ENCODE measurements at regions not wholly inside any gene's neighbourhood (a gene's known extent, or its start where the extent isn't known, plus 50 kb on each side); places are given as distances from the start of the nearest gene placed in this dataset.

DNA sequence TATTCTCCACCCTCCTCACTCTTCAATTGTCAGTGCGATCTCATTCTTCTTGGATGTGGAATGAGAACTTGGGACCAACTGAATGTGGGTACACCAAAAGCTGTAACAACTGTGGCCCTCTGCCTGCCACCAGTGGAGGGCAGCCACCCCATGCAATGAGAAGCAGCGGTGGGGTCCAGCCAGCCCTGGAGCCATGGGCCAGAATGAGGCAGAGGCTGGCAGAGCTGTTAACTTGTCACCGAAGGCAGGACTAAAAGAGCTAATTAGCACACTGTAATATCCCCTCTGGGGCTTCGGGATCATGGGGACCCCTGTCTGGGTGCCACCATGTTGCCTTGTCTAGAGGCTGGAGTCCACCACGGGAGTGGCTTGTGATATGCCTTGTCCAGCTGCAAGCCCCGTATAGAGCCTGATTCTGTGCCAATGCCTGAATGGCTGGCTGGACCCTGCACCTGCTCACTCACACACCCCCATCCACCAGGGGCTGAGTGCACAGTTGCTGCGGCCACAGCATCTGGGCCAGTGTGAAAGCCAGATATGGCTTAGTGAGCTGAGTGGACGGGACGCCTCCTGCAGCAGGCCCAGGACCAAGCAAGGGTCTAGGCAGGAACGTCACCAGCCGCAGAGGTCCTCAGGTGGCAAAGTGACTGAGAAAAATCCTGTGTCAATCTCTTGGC lies 680.5 kb downstream of the DSC3 start:
- Histone ChIP-seq H3K9ac (ENCODE audit: low read depth in 1 of 2, low read length in 2 of 2) (no peak overlapping the region), H3K4me3 (ENCODE audit: low read length in 2 of 2) (no peak overlapping the region), H3K27ac (ENCODE audit: low read depth in 2 of 2, low read length in 2 of 2) (no peak overlapping the region), H3K9me3 (ENCODE audit: control insufficient read depth in 2 of 2, low read length in 2 of 2) (no peaks in the 10 kb centered on the region), H3K36me3 (ENCODE audit: control insufficient read depth in 2 of 2, insufficient read depth in 2 of 2, low read length in 2 of 2) (no peaks in the 10 kb centered on the region), H3K4me1 (ENCODE audit: control insufficient read depth in 2 of 2, insufficient read depth in 2 of 2, low read length in 2 of 2) (no peaks in the 10 kb centered on the region), H3K27me3 (ENCODE audit: control insufficient read depth in 2 of 2, insufficient read depth in 2 of 2, low read length in 2 of 2) (no peaks in the 10 kb centered on the region)

DNA sequence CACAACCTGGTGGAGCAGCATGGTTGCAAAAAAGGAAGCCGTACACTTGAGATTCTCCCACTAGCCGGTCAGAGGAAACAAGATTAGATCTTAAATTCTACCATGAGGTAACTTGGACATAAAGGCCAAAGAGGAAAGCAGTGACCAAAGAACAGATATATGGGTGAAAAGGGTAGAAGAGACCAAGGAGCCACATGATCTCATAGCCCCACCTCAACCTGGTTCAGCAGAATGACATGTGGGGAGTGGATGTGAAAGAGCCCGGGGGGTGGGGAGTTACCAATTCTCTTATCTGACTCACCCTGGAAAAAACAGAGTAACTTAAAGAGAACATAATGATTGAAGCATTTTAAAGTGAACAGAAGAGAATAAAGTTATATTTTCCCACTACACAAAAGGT lies 683.0 kb downstream of the DSC3 start:
- H3K36me3 ChIP-seq (ENCODE audit: control insufficient read depth in 2 of 2, insufficient read depth in 2 of 2, low read length in 2 of 2): no peaks in the 10 kb centered on the region
- no peak overlapping the region for H3K27ac ChIP-seq (ENCODE audit: low read depth in 2 of 2, low read length in 2 of 2)
- H3K4me1 ChIP-seq (ENCODE audit: control insufficient read depth in 2 of 2, insufficient read depth in 2 of 2, low read length in 2 of 2): no peaks in the 10 kb centered on the region
- no peak overlapping the region for H3K9ac ChIP-seq (ENCODE audit: low read depth in 1 of 2, low read length in 2 of 2)
- H3K9me3 ChIP-seq (ENCODE audit: control insufficient read depth in 2 of 2, low read length in 2 of 2): no peaks in the 10 kb centered on the region
- H3K27me3 ChIP-seq (ENCODE audit: control insufficient read depth in 2 of 2, insufficient read depth in 2 of 2, low read length in 2 of 2): no peaks in the 10 kb centered on the region
- no peak overlapping the region for H3K4me3 ChIP-seq (ENCODE audit: low read length in 2 of 2)

DNA sequence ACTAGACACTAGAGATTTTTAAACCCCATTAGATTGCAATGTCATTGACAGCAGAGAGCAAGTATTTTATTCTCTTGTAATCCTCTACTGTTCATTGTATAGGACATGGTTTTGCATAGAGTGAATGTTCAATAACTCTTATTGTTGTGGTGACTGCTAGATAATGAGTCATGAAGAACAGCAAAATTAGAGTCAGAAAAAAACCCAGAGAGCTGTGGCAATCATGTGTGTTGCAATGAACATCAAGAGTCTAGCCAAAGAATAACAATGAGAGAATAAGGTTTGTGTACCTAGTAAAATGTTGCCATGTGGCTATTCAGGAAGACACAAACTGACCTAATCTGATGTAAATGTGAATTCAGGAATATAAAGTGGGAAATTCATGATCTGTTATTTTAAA lies 684.0 kb downstream of the DSC3 start:
- Histone ChIP-seq H3K4me3 (ENCODE audit: low read length in 2 of 2) (no peak overlapping the region), H3K27me3 (ENCODE audit: control insufficient read depth in 2 of 2, insufficient read depth in 2 of 2, low read length in 2 of 2) (no peaks in the 10 kb centered on the region), H3K9ac (ENCODE audit: low read depth in 1 of 2, low read length in 2 of 2) (no peak overlapping the region), H3K4me1 (ENCODE audit: control insufficient read depth in 2 of 2, insufficient read depth in 2 of 2, low read length in 2 of 2) (no peaks in the 10 kb centered on the region), H3K27ac (ENCODE audit: low read depth in 2 of 2, low read length in 2 of 2) (no peak overlapping the region), H3K36me3 (ENCODE audit: control insufficient read depth in 2 of 2, insufficient read depth in 2 of 2, low read length in 2 of 2) (no peaks in the 10 kb centered on the region), H3K9me3 (ENCODE audit: control insufficient read depth in 2 of 2, low read length in 2 of 2) (no peaks in the 10 kb centered on the region)

DNA sequence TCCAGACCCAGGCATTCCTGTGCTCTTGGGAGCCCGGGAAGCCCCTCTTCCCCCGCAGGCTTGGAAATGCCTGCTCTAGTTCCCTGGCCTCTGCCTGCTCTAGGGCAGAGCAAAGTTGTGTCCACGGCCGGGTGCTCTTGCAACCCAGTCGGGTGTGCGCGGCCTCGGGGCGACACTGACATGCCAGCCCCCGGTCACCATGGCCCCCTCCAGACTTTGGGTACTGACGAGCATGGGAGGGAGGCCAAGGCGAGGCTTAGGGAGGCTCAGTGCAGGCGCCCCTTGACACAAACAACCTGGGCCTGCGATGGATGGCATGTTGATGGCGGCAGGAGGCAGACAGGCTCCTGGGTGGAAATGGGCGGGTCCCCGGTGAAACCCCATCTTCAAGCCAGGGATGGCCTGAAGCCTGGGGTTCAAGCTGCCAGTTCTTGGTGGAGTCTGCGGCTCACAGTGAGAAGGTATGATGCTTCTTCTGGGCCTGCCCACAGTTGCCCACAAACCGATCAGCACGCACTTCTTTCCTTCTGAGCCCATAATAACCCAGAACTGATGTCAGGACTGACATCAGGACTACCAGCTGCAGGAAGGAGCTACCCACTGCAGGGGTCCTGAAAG lies 689.9 kb downstream of the DSC3 start:
- Histone ChIP-seq H3K9ac (ENCODE audit: low read depth in 1 of 2, low read length in 2 of 2) (no peak overlapping the region), H3K4me3 (ENCODE audit: low read length in 2 of 2) (no peak overlapping the region), H3K36me3 (ENCODE audit: control insufficient read depth in 2 of 2, insufficient read depth in 2 of 2, low read length in 2 of 2) (no peaks in the 10 kb centered on the region), H3K4me1 (ENCODE audit: control insufficient read depth in 2 of 2, insufficient read depth in 2 of 2, low read length in 2 of 2) (no peaks in the 10 kb centered on the region), H3K27ac (ENCODE audit: low read depth in 2 of 2, low read length in 2 of 2) (no peak overlapping the region), H3K9me3 (ENCODE audit: control insufficient read depth in 2 of 2, low read length in 2 of 2) (no peaks in the 10 kb centered on the region), H3K27me3 (ENCODE audit: control insufficient read depth in 2 of 2, insufficient read depth in 2 of 2, low read length in 2 of 2) (no peaks in the 10 kb centered on the region)

DNA sequence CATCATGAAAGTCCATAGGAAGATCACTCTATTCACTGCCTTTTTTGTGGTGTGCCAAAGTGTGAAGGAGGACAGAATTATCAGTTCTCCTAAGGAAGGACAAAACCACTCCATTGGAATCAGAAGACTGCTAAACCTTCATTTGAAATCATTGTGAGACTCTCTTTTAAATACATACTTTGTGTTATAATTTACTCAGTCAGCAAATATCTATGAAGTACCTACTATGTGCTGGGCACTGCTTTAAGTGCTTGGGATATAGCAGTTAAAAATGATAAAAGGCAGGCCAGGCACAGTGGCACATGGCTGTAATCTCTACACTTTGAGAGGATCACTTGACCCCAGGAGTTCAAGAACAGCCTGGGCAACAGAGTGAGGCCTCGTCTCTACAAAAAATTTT lies 692.3 kb downstream of the DSC3 start:
- Histone ChIP-seq H3K27ac (ENCODE audit: low read depth in 2 of 2, low read length in 2 of 2) (no peak overlapping the region), H3K4me3 (ENCODE audit: low read length in 2 of 2) (no peak overlapping the region), H3K9ac (ENCODE audit: low read depth in 1 of 2, low read length in 2 of 2) (no peak overlapping the region), H3K36me3 (ENCODE audit: control insufficient read depth in 2 of 2, insufficient read depth in 2 of 2, low read length in 2 of 2) (no peaks in the 10 kb centered on the region), H3K4me1 (ENCODE audit: control insufficient read depth in 2 of 2, insufficient read depth in 2 of 2, low read length in 2 of 2) (no peaks in the 10 kb centered on the region), H3K9me3 (ENCODE audit: control insufficient read depth in 2 of 2, low read length in 2 of 2) (no peaks in the 10 kb centered on the region), H3K27me3 (ENCODE audit: control insufficient read depth in 2 of 2, insufficient read depth in 2 of 2, low read length in 2 of 2) (no peaks in the 10 kb centered on the region)

DNA sequence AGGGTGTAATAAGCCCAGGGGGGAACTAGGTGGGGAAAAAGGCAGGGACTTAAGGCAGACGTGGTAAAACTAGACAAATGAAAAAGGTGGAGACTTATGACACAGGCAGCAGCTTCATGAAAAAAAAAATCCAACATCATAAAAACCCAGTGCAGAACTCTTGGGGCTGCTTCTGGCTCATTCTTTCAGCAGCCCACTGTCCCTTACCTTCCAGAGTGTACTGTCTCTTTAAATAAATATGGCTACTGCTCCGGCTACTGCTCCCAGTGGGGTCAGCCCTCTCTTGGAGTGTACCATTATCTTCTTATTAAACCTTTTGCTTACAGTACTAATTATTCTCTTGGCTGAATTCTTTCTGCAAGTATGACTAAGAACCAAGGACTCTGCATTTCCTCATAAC lies 699.5 kb downstream of the DSC3 start:
- Histone ChIP-seq H3K9me3 (ENCODE audit: control insufficient read depth in 2 of 2, low read length in 2 of 2) (no peaks in the 10 kb centered on the region), H3K4me3 (ENCODE audit: low read length in 2 of 2) (no peak overlapping the region), H3K27ac (ENCODE audit: low read depth in 2 of 2, low read length in 2 of 2) (no peak overlapping the region), H3K27me3 (ENCODE audit: control insufficient read depth in 2 of 2, insufficient read depth in 2 of 2, low read length in 2 of 2) (no peaks in the 10 kb centered on the region), H3K9ac (ENCODE audit: low read depth in 1 of 2, low read length in 2 of 2) (no peak overlapping the region), H3K4me1 (ENCODE audit: control insufficient read depth in 2 of 2, insufficient read depth in 2 of 2, low read length in 2 of 2) (no peaks in the 10 kb centered on the region), H3K36me3 (ENCODE audit: control insufficient read depth in 2 of 2, insufficient read depth in 2 of 2, low read length in 2 of 2) (no peaks in the 10 kb centered on the region)

DNA sequence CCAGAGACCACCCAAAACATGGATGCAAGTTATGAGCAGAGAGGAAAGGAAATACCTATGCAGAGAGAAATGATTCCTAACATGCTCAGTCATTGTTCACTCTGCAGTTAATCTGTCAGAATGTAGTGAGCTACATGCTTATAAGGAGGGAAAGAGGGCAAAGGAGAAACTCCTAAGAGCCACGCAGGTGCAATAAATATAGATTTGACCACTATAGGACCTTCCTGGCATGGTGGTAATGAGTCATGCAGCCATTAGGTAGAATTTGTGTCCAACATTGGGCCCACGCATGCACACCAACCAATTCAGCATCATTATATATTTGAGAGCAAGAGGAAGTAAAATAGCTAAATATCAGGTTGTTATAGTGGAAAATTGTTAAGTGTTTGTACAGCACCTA lies 699.9 kb downstream of the DSC3 start:
- H3K4me3 ChIP-seq (ENCODE audit: low read length in 2 of 2): no peak overlapping the region
- H3K27me3 ChIP-seq (ENCODE audit: control insufficient read depth in 2 of 2, insufficient read depth in 2 of 2, low read length in 2 of 2): no peaks in the 10 kb centered on the region
- no peak overlapping the region for H3K27ac ChIP-seq (ENCODE audit: low read depth in 2 of 2, low read length in 2 of 2)
- no peak overlapping the region for H3K9ac ChIP-seq (ENCODE audit: low read depth in 1 of 2, low read length in 2 of 2)
- H3K36me3 ChIP-seq (ENCODE audit: control insufficient read depth in 2 of 2, insufficient read depth in 2 of 2, low read length in 2 of 2): no peaks in the 10 kb centered on the region
- no peaks in the 10 kb centered on the region for H3K9me3 ChIP-seq (ENCODE audit: control insufficient read depth in 2 of 2, low read length in 2 of 2)
- no peaks in the 10 kb centered on the region for H3K4me1 ChIP-seq (ENCODE audit: control insufficient read depth in 2 of 2, insufficient read depth in 2 of 2, low read length in 2 of 2)

DNA sequence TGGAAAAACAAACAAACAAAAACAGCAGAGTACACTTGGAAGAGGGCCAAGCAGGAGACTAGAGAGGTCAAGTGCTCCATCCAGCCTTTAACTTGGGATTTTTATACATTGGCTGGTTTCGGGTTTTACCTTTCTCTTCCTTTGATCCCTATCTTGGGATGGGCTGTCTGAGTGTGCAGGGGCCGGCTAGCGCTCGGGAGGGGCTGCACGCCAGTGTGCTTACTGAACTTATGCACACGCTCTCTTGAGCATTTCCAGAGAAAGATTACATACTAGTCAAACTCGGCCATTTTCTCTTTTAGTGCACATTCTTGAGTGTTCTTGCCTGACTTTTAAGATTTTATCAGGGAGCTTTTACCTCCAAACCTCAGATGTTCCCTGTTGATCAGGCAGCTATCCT lies 707.8 kb downstream of the DSC3 start:
- H3K9ac ChIP-seq (ENCODE audit: low read depth in 1 of 2, low read length in 2 of 2): no peak overlapping the region
- H3K9me3 ChIP-seq (ENCODE audit: control insufficient read depth in 2 of 2, low read length in 2 of 2): no peaks in the 10 kb centered on the region
- H3K27ac ChIP-seq (ENCODE audit: low read depth in 2 of 2, low read length in 2 of 2): no peak overlapping the region
- no peaks in the 10 kb centered on the region for H3K4me1 ChIP-seq (ENCODE audit: control insufficient read depth in 2 of 2, insufficient read depth in 2 of 2, low read length in 2 of 2)
- H3K27me3 ChIP-seq (ENCODE audit: control insufficient read depth in 2 of 2, insufficient read depth in 2 of 2, low read length in 2 of 2): no peaks in the 10 kb centered on the region
- H3K4me3 ChIP-seq (ENCODE audit: low read length in 2 of 2): no peak overlapping the region
- H3K36me3 ChIP-seq (ENCODE audit: control insufficient read depth in 2 of 2, insufficient read depth in 2 of 2, low read length in 2 of 2): no peaks in the 10 kb centered on the region

DNA sequence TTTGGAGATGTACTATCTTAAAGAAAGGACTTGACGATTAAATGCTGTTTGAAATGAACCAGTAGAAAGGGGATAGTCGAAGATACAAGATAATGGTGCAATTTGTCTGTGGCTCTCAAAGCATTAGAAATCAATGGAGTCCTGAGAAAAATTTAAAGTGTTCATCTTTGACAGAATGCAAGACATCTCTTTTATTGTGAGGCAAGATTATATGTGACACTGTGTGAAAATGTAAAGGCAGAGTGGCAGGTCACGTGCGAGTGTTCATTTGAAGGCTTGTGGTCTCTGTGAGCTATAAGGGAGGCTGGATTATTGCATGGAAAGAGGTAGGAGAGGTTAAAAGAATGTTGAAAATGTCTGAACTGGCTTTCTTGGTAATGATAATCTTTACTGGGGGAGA lies 709.2 kb downstream of the DSC3 start:
- Histone ChIP-seq H3K4me1 (ENCODE audit: control insufficient read depth in 2 of 2, insufficient read depth in 2 of 2, low read length in 2 of 2) (no peaks in the 10 kb centered on the region), H3K36me3 (ENCODE audit: control insufficient read depth in 2 of 2, insufficient read depth in 2 of 2, low read length in 2 of 2) (no peaks in the 10 kb centered on the region), H3K27ac (ENCODE audit: low read depth in 2 of 2, low read length in 2 of 2) (no peak overlapping the region), H3K27me3 (ENCODE audit: control insufficient read depth in 2 of 2, insufficient read depth in 2 of 2, low read length in 2 of 2) (no peaks in the 10 kb centered on the region), H3K4me3 (ENCODE audit: low read length in 2 of 2) (no peak overlapping the region), H3K9me3 (ENCODE audit: control insufficient read depth in 2 of 2, low read length in 2 of 2) (no peaks in the 10 kb centered on the region), H3K9ac (ENCODE audit: low read depth in 1 of 2, low read length in 2 of 2) (no peak overlapping the region)

DNA sequence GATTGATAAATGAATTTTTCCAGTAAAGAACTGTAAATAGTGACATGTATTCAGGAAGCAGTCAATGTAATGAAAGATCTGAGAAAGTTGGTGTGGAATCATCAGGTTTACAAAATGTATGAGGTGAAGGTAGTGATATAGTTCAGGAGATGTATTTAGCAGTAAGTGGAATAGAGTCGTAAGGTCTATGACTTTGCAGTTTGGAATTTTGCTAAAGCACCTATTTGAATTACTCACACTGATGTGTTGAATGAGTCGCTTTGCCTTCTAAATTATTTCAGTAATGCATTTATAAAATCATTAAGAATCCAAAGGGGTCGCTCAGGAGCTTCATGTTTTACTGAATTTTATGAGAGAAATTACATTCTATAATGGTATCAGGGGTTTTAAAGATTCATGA lies 713.7 kb downstream of the DSC3 start:
- H3K9ac ChIP-seq (ENCODE audit: low read depth in 1 of 2, low read length in 2 of 2): no peak overlapping the region
- no peak overlapping the region for H3K27ac ChIP-seq (ENCODE audit: low read depth in 2 of 2, low read length in 2 of 2)
- H3K9me3 ChIP-seq (ENCODE audit: control insufficient read depth in 2 of 2, low read length in 2 of 2): no peaks in the 10 kb centered on the region
- H3K4me1 ChIP-seq (ENCODE audit: control insufficient read depth in 2 of 2, insufficient read depth in 2 of 2, low read length in 2 of 2): no peaks in the 10 kb centered on the region
- H3K4me3 ChIP-seq (ENCODE audit: low read length in 2 of 2): no peak overlapping the region
- no peaks in the 10 kb centered on the region for H3K27me3 ChIP-seq (ENCODE audit: control insufficient read depth in 2 of 2, insufficient read depth in 2 of 2, low read length in 2 of 2)
- H3K36me3 ChIP-seq (ENCODE audit: control insufficient read depth in 2 of 2, insufficient read depth in 2 of 2, low read length in 2 of 2): no peaks in the 10 kb centered on the region

Measured in mucosa of rectum (tissue), 2 donors.